ENCODE measurements at regions not wholly inside any gene's neighbourhood (a gene's known extent, or its start where the extent isn't known, plus 50 kb on each side); places are given as distances from the start of the nearest gene placed in this dataset.
A peak's percentile ranks its signal among the peaks of the same experiment; 100 is the strongest.

DNA sequence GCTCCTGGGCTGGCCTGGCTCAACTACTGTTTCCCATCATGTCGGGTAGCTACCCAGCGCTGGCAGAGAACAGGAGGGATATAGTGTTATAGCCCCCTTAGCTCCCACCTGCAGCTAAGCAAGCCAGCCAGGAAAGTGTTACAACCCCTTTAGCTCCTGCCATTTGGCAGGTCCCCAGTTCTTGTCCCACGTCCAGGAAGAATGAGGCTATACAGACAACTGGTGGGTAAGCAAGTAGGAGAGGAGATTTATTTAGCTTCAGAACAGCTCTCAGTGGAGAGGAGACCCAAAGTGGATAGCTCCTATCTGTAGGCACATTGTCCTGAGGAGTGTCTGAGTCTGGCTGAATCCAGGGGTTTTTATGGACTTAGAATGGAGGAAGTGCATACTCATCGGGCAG lies 741.1 kb upstream of the B3GALT2 start:
- FAIRE-seq (no peak), DNase-seq (peak in 1 of 2 donors; percentile 6)
- WGBS, 3 donors, result 53 to 69% (median 59%) methylated on average over 4 of the region's 4 CpGs
- H3K36me3 ChIP-seq (ENCODE audit: control insufficient read depth in 3 of 3, insufficient read depth in 2 of 3, low read depth in 1 of 3, low read length in 3 of 3), result no peaks in the 10 kb centered on the region
- H3K4me1 ChIP-seq (ENCODE audit: control insufficient read depth in 3 of 3, insufficient read depth in 2 of 3, low read depth in 1 of 3, low read length in 2 of 3), result no peaks in the 10 kb centered on the region
- H3K4me3 ChIP-seq (ENCODE audit: low read depth in 1 of 3, low read length in 3 of 3), result no peak overlapping the region
- no peak overlapping the region for H3K27ac ChIP-seq (ENCODE audit: low read depth in 1 of 3, low read length in 2 of 3)
- no peaks in the 10 kb centered on the region for H3K27me3 ChIP-seq (ENCODE audit: control insufficient read depth in 3 of 3, insufficient read depth in 3 of 3, low read length in 3 of 3)
- H3K9me3 ChIP-seq (ENCODE audit: control insufficient read depth in 2 of 2, insufficient read depth in 1 of 2, low read depth in 1 of 2, low read length in 1 of 2), result peaks cover 0 to 19% of the 10 kb centered on the region in 2 donors

DNA sequence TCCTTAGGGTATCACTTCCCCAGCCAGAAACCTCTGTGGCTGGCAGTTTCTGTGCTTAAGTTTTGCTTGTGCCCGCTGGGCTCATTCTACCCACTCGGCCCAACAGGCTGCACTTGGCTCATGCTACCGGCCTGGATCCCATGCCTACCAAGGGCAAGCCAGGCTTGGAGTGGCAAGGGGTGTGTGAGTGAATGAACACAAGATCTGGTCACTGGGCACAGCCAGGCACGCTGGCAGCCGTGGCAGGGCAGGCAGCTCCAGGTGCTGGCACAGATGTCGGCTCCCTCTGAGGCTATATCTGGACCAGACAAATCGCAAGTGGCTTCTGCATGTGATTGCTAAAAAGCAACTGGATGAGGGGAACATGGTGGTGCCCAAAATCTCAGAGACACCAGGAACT lies 740.5 kb upstream of the B3GALT2 start:
- 82 to 94% (median 91%) methylated on average over 7 of the region's 7 CpGs for WGBS, 3 donors
- Histone ChIP-seq H3K36me3 (ENCODE audit: control insufficient read depth in 3 of 3, insufficient read depth in 2 of 3, low read depth in 1 of 3, low read length in 3 of 3) (no peaks in the 10 kb centered on the region), H3K27me3 (ENCODE audit: control insufficient read depth in 3 of 3, insufficient read depth in 3 of 3, low read length in 3 of 3) (no peaks in the 10 kb centered on the region), H3K4me1 (ENCODE audit: control insufficient read depth in 3 of 3, insufficient read depth in 2 of 3, low read depth in 1 of 3, low read length in 2 of 3) (no peaks in the 10 kb centered on the region), H3K27ac (ENCODE audit: low read depth in 1 of 3, low read length in 2 of 3) (no peak overlapping the region), H3K9me3 (ENCODE audit: control insufficient read depth in 2 of 2, insufficient read depth in 1 of 2, low read depth in 1 of 2, low read length in 1 of 2) (peaks cover 0 to 19% of the 10 kb centered on the region in 2 donors), H3K4me3 (ENCODE audit: low read depth in 1 of 3, low read length in 3 of 3) (no peak overlapping the region)
- FAIRE-seq (no peak), DNase-seq (no peak)

DNA sequence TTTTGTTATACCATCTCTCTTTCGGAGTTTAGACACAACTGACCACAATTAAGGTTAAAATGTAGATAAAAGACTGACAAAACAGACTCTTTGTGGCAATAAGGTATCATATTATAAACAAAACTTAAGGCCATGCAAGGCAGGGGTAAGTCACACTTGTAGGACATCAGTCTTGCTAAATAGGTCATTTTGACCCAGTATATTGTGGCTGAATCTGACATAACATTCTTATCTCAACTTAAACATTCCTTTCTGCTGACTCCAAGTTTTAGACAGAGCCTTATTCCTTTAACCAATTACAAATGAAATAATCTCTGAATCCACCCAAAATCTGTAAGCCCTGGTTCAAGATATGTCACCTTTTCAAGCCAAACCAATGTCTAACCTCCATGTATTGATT lies 733.4 kb upstream of the B3GALT2 start:
- DNase-seq (no peak), FAIRE-seq (no peak)
- H3K36me3 ChIP-seq (ENCODE audit: control insufficient read depth in 3 of 3, insufficient read depth in 2 of 3, low read depth in 1 of 3, low read length in 3 of 3), result no peaks in the 10 kb centered on the region
- H3K4me1 ChIP-seq (ENCODE audit: control insufficient read depth in 3 of 3, insufficient read depth in 2 of 3, low read depth in 1 of 3, low read length in 2 of 3), result no peaks in the 10 kb centered on the region
- WGBS, 3 donors, result 84 to 100% (median 91%) methylated on average over 1 of the region's 1 CpG
- no peaks in the 10 kb centered on the region for H3K9me3 ChIP-seq (ENCODE audit: control insufficient read depth in 2 of 2, insufficient read depth in 1 of 2, low read depth in 1 of 2, low read length in 1 of 2)
- no peaks in the 10 kb centered on the region for H3K27me3 ChIP-seq (ENCODE audit: control insufficient read depth in 3 of 3, insufficient read depth in 3 of 3, low read length in 3 of 3)
- H3K4me3 ChIP-seq (ENCODE audit: low read depth in 1 of 3, low read length in 3 of 3), result no peak overlapping the region
- H3K27ac ChIP-seq (ENCODE audit: low read depth in 1 of 3, low read length in 2 of 3), result no peak overlapping the region

DNA sequence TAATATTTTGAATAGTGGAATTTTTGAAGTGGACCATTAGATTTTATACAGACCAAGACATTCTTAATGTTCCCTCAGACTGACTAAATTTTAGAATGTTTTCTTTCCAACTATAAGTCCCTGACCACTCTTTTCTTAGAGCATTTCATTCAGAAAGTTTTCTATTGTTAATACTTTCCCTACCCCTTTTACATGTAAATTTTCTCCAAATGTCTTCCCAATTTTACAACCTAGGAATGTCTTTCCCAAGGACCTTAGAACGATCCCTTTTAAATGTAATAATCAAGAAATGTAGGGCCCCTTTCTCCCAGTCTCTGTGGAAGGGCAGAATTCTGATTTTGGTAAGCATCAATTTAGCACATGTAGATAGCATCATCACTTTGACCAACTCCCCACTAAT lies 730.0 kb upstream of the B3GALT2 start:
- FAIRE-seq (no peak), DNase-seq (no peak)
- Histone ChIP-seq H3K36me3 (ENCODE audit: control insufficient read depth in 3 of 3, insufficient read depth in 2 of 3, low read depth in 1 of 3, low read length in 3 of 3) (no peaks in the 10 kb centered on the region), H3K9me3 (ENCODE audit: control insufficient read depth in 2 of 2, insufficient read depth in 1 of 2, low read depth in 1 of 2, low read length in 1 of 2) (no peaks in the 10 kb centered on the region), H3K4me3 (ENCODE audit: low read depth in 1 of 3, low read length in 3 of 3) (no peak overlapping the region), H3K4me1 (ENCODE audit: control insufficient read depth in 3 of 3, insufficient read depth in 2 of 3, low read depth in 1 of 3, low read length in 2 of 3) (no peaks in the 10 kb centered on the region), H3K27me3 (ENCODE audit: control insufficient read depth in 3 of 3, insufficient read depth in 3 of 3, low read length in 3 of 3) (no peaks in the 10 kb centered on the region), H3K27ac (ENCODE audit: low read depth in 1 of 3, low read length in 2 of 3) (no peak overlapping the region)
- WGBS, 3 donors, result 71 to 88% (median 86%) methylated on average over 1 of the region's 1 CpG

DNA sequence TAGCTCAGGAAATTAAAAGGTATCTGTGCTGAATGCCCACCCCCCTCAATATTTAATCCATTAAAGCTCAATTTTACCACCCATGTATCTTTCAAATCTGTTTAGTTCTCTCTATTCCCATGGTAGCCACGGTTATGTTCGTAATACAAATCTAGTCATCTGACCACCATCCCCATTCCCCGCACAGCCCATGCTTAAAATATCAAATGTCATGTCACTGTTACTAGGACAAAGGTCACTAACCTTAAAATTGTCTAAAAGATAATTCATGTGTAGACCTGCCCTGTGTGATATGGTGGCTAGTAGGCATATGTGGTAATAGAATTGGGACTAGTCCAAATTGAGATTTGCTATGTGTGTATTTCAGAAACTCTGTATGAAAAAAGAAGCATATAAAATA lies 728.5 kb upstream of the B3GALT2 start:
- FAIRE-seq, result no peak
- DNase-seq, result no peak
- Histone ChIP-seq H3K4me1 (ENCODE audit: control insufficient read depth in 3 of 3, insufficient read depth in 2 of 3, low read depth in 1 of 3, low read length in 2 of 3) (no peaks in the 10 kb centered on the region), H3K27ac (ENCODE audit: low read depth in 1 of 3, low read length in 2 of 3) (no peak overlapping the region), H3K4me3 (ENCODE audit: low read depth in 1 of 3, low read length in 3 of 3) (no peak overlapping the region), H3K36me3 (ENCODE audit: control insufficient read depth in 3 of 3, insufficient read depth in 2 of 3, low read depth in 1 of 3, low read length in 3 of 3) (no peaks in the 10 kb centered on the region), H3K27me3 (ENCODE audit: control insufficient read depth in 3 of 3, insufficient read depth in 3 of 3, low read length in 3 of 3) (no peaks in the 10 kb centered on the region), H3K9me3 (ENCODE audit: control insufficient read depth in 2 of 2, insufficient read depth in 1 of 2, low read depth in 1 of 2, low read length in 1 of 2) (no peaks in the 10 kb centered on the region)
- WGBS, 3 donors, result 89 to 94% (median 90%) methylated on average over 3 of the region's 3 CpGs

DNA sequence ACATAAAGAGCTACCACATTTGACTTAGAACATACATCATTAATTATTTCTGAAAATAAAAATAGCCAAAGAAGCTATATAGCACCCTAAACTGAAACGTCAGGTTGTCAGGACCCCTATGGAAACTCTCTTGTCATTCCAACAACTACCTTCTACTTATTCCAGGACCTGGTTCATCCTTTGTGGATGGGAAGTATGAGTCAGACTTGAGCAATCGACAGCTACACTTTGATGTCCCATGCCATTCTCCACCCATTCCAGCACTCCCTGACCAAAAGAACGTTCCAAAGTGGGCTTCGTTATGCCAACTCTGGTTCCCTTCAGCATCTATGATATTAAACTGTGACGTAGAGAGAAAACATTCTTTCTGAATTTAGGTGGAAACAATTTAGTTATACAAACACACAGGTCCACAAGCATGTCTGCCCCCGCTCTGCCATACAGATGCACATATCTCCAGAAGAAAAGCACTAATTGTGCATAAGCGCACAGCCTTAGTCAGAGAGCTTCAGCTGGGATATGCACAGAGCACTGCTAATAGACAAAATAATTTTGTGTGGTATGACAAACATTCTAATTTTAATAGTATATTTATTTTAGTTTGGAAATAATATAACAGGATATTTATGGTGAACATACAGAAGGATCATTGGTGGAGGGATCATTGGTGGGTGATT lies 723.1 kb upstream of the B3GALT2 start:
- Histone ChIP-seq H3K27ac (ENCODE audit: low read depth in 1 of 3, low read length in 2 of 3) (no peak overlapping the region), H3K36me3 (ENCODE audit: control insufficient read depth in 3 of 3, insufficient read depth in 2 of 3, low read depth in 1 of 3, low read length in 3 of 3) (no peaks in the 10 kb centered on the region), H3K4me3 (ENCODE audit: low read depth in 1 of 3, low read length in 3 of 3) (no peak overlapping the region), H3K27me3 (ENCODE audit: control insufficient read depth in 3 of 3, insufficient read depth in 3 of 3, low read length in 3 of 3) (no peaks in the 10 kb centered on the region), H3K4me1 (ENCODE audit: control insufficient read depth in 3 of 3, insufficient read depth in 2 of 3, low read depth in 1 of 3, low read length in 2 of 3) (no peaks in the 10 kb centered on the region), H3K9me3 (ENCODE audit: control insufficient read depth in 2 of 2, insufficient read depth in 1 of 2, low read depth in 1 of 2, low read length in 1 of 2) (no peaks in the 10 kb centered on the region)
- WGBS, 3 donors, result 65 to 75% (median 72%) methylated on average over 7 of the region's 7 CpGs
- no peak for FAIRE-seq
- no peak for DNase-seq

DNA sequence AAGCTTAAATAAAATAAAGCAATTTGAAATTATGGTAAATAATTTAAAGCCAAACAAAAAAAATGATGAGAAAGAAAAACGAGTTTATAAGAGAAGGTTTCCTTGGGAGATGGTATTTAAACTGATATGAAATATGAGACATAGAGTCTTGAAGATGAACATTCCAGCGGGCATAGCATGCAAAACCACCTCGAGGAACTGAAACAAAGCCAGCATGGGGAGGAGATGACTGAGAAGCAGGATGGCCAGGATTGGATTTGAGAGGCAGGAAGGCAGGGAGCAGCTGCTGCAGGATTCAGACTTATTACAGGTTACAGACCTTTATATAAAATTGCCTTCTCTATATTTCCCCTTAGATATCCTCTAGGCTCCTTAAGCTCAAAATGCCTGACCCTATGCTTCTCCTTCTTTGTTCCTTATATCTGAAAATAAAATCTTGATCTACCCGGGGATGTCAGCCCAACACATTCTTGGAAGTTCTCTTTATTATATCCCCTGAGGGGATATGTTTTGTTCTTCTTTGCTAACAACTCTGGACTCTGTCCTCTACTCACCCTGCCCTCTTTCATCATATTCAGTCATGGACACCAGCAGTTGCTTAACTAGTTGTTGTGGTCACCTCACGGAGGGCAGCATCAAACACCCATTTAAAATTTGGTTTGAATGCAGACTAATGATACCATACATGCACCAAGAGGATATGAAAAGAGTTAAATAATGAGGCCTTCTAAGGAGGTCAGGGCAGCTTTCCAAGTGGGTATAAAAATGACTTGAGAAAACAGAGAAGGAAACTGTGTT lies 719.1 kb upstream of the B3GALT2 start:
- 65 to 71% (median 66%) methylated on average over 5 of the region's 5 CpGs for WGBS, 3 donors

DNA sequence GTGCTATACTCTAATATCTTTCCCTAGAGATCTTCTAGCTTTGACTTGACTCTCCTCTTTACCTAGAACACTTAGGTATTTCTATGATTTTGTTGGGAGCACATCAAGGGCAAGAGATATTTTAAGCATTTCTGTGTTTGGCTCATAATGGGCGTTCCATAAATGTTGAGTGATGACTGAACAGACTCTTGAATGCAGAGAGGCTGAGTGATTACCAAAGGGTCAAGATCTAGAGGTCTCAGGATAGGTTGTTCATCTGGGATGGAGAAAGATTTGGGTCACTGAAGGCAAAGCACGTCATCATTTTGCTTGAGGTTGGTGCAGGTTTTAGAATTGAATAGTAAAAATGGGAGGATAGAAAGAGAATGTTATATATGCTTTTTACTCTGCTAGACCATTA lies 705.4 kb upstream of the B3GALT2 start:
- DNase-seq, result no peak
- no peaks in the 10 kb centered on the region for H3K4me1 ChIP-seq (ENCODE audit: control insufficient read depth in 3 of 3, insufficient read depth in 2 of 3, low read depth in 1 of 3, low read length in 2 of 3)
- H3K27ac ChIP-seq (ENCODE audit: low read depth in 1 of 3, low read length in 2 of 3), result no peak overlapping the region
- no peaks in the 10 kb centered on the region for H3K9me3 ChIP-seq (ENCODE audit: control insufficient read depth in 2 of 2, insufficient read depth in 1 of 2, low read depth in 1 of 2, low read length in 1 of 2)
- H3K36me3 ChIP-seq (ENCODE audit: control insufficient read depth in 3 of 3, insufficient read depth in 2 of 3, low read depth in 1 of 3, low read length in 3 of 3), result no peaks in the 10 kb centered on the region
- 81 to 84% (median 83%) methylated on average over 2 of the region's 2 CpGs for WGBS, 3 donors
- H3K4me3 ChIP-seq (ENCODE audit: low read depth in 1 of 3, low read length in 3 of 3), result no peak overlapping the region
- no peaks in the 10 kb centered on the region for H3K27me3 ChIP-seq (ENCODE audit: control insufficient read depth in 3 of 3, insufficient read depth in 3 of 3, low read length in 3 of 3)
- no peak for FAIRE-seq

More for the DNA sequence above, 719.1 kb upstream of the B3GALT2 start:
- no peak for DNase-seq
- Histone ChIP-seq H3K4me1 (ENCODE audit: control insufficient read depth in 3 of 3, insufficient read depth in 2 of 3, low read depth in 1 of 3, low read length in 2 of 3) (no peaks in the 10 kb centered on the region), H3K9me3 (ENCODE audit: control insufficient read depth in 2 of 2, insufficient read depth in 1 of 2, low read depth in 1 of 2, low read length in 1 of 2) (no peaks in the 10 kb centered on the region), H3K27me3 (ENCODE audit: control insufficient read depth in 3 of 3, insufficient read depth in 3 of 3, low read length in 3 of 3) (no peaks in the 10 kb centered on the region), H3K36me3 (ENCODE audit: control insufficient read depth in 3 of 3, insufficient read depth in 2 of 3, low read depth in 1 of 3, low read length in 3 of 3) (no peaks in the 10 kb centered on the region), H3K4me3 (ENCODE audit: low read depth in 1 of 3, low read length in 3 of 3) (no peak overlapping the region), H3K27ac (ENCODE audit: low read depth in 1 of 3, low read length in 2 of 3) (no peak overlapping the region)
- no peak for FAIRE-seq
